HCT116 (cell line): ENCODE measurements at regions not wholly inside any gene's neighbourhood (a gene's known extent, or its start where the extent isn't known, plus 50 kb on each side); places are given as distances from the start of the nearest gene placed in this dataset.

Source experiments
- ATAC-seq: fragments of 200-7000 bp; cut with Tn5 transposase; 2 replicates; pipeline ENCODE4 v1.9.1; 2020; ENCODE audit warnings: mild to moderate bottlenecking, moderate library complexity
- BruUV-seq: library from RNA; stranded (reverse); fragments of 400-500 nt; replicated peaks from 2 replicates; lab custom pipeline; 2021; lab: Mats Ljungman, UMichigan
- CTCF ChIA-PET: fragments of 300-600 bp; sonication (Branson Sonifier 250); formaldehyde crosslinking; loops from one replicate; lab custom pipeline; 2021; ENCODE audit warnings: antibody characterized with exemption; lab: Charles Lee
- POLR2A ChIA-PET: fragments of 300-600, 350-600 bp; sonication (Branson Sonifier 250); formaldehyde crosslinking; loops from one replicate; lab custom pipeline; 2021; ENCODE audit warnings: antibody characterized with exemption; lab: Charles Lee
- RAD21 ChIA-PET, 2 experiments: fragments of 300-600 bp; sonication (Branson Sonifier 250); formaldehyde crosslinking; loops; one replicate each; lab custom pipeline; 2023; ENCODE audit warnings: low total read pairs in 2 of 2; ENCODE audit not compliant: uncharacterized antibody in 2 of 2, unreplicated experiment in 2 of 2, low non-redundant PET in 1 of 2; lab: Charles Lee
- DNase-seq: peaks from one replicate; pipeline ENCODE4 v3.0.0-alpha.2; 2010; ENCODE audit warnings: low read depth, low spot score
- H2AFZ ChIP-seq: fragments of 200-600 bp; shearing (Covaris generic), sonication (generic); 2 replicates; pipeline ENCODE4 v1.6.1; 2017; ENCODE audit warnings: low read depth, mixed run types, mixed read lengths, antibody characterized with exemption, low read length; ENCODE audit not compliant: poor library complexity, severe bottlenecking
- H3K27ac ChIP-seq: 2 replicates; pipeline ENCODE4 v1.5.1; 2012; ENCODE audit warnings: low read depth, low read length
- H3K27me3 ChIP-seq: fragments of 200-600 bp; sonication (generic); 2 replicates; pipeline ENCODE4 v1.6.1; 2016; ENCODE audit warnings: mixed run types, low read length, mixed read lengths; ENCODE audit not compliant: insufficient read depth
- H3K36me3 ChIP-seq, 2 experiments: fragments of 200-500 bp in 1 of 2; fragments of 200-600 bp in 1 of 2; sonication (Bioruptor generic) in 1 of 2; sonication (generic) in 1 of 2; 2 replicates each; pipeline versions ENCODE4 v1.5.1 to v1.6.1; 2014 to 2016; ENCODE audit warnings: low read length in 2 of 2, inconsistent platforms in 1 of 2, mixed read lengths in 1 of 2, mixed run types in 1 of 2; ENCODE audit not compliant: insufficient read depth in 2 of 2, control insufficient read depth in 1 of 2
- H3K4me1 ChIP-seq, 2 experiments: fragments of 200-600 bp in 1 of 2; sonication (generic) in 1 of 2; 2 replicates each; pipeline versions ENCODE4 v1.5.1 to v1.6.1; 2012 to 2017; ENCODE audit warnings: low read length in 2 of 2, inconsistent platforms in 1 of 2, mild to moderate bottlenecking in 1 of 2, mixed read lengths in 1 of 2, mixed run types in 1 of 2, moderate library complexity in 1 of 2; ENCODE audit not compliant: insufficient read depth in 2 of 2, control insufficient read depth in 1 of 2
- H3K4me2 ChIP-seq: fragments of 200-600 bp; sonication (generic); 2 replicates; pipeline ENCODE4 v1.6.1; 2017; ENCODE audit warnings: mixed run types, low read length, mixed read lengths
- H3K4me3 ChIP-seq, 2 experiments: fragments of 200-600 bp in 1 of 2; sonication (generic) in 1 of 2; replicated peaks in 1 of 2; 2 replicates each; pipeline ENCODE4 v1.5.1; 2011 to 2016; ENCODE audit warnings: low read length in 2 of 2, control low read depth in 1 of 2, low read depth in 1 of 2, mild to moderate bottlenecking in 1 of 2, mixed read lengths in 1 of 2, mixed run types in 1 of 2
- H3K79me2 ChIP-seq: fragments of 200-600 bp; sonication (generic); 2 replicates; pipeline ENCODE4 v1.6.1; 2017; ENCODE audit warnings: mild to moderate bottlenecking, mixed run types, low read length, moderate library complexity, mixed read lengths; ENCODE audit not compliant: insufficient read depth
- H3K9ac ChIP-seq: fragments of 200-600 bp; sonication (generic); 2 replicates; pipeline ENCODE4 v1.6.1; 2016; ENCODE audit warnings: low read length, mixed read lengths
- H3K9me2 ChIP-seq: fragments of 200-600 bp; sonication (generic), shearing (Covaris generic); 2 replicates; pipeline ENCODE4 v1.6.1; 2017; ENCODE audit warnings: mixed run types, mild to moderate bottlenecking, moderate library complexity; ENCODE audit not compliant: insufficient read depth
- H3K9me3 ChIP-seq, 2 experiments: fragments of 200-500 bp in 1 of 2; fragments of 200-600 bp in 1 of 2; sonication (Bioruptor generic) in 1 of 2; sonication (generic) in 1 of 2; 2 replicates each; pipeline ENCODE4 v1.6.1; 2014 to 2017; ENCODE audit warnings: low read length in 2 of 2, mixed read lengths in 2 of 2, inconsistent platforms in 1 of 2, low read depth in 1 of 2, mild to moderate bottlenecking in 1 of 2, mixed run types in 1 of 2, moderate library complexity in 1 of 2; ENCODE audit not compliant: control insufficient read depth in 1 of 2, insufficient read depth in 1 of 2
- H4K20me1 ChIP-seq: fragments of 200-600 bp; sonication (generic), shearing (Covaris generic); 2 replicates; pipeline ENCODE4 v1.6.1; 2017; ENCODE audit warnings: mixed run types, mild to moderate bottlenecking, moderate library complexity; ENCODE audit not compliant: insufficient read depth
- CEBPB ChIP-seq: IDR thresholded peaks from 2 replicates; pipeline ENCODE4 v1.6.1; 2012; ENCODE audit warnings: low read depth
- CTCF ChIP-seq, 3 experiments: fragments of 200-600 bp in 1 of 3; sonication (generic) in 1 of 3; IDR thresholded peaks in 2 of 3; conservative IDR thresholded peaks in 1 of 3; 2 replicates each; pipeline ENCODE4 v1.5.1; 2012 to 2017; ENCODE audit warnings: low read depth in 2 of 3, low read length in 2 of 3, antibody characterized with exemption in 1 of 3, borderline replicate concordance in 1 of 3, control low read depth in 1 of 3, mild to moderate bottlenecking in 1 of 3, mixed read lengths in 1 of 3, mixed run types in 1 of 3, moderate library complexity in 1 of 3; ENCODE audit not compliant: insufficient read depth in 1 of 3
- JUND ChIP-seq: IDR thresholded peaks from 2 replicates; pipeline ENCODE4 v1.6.1; 2012
- POLR2A ChIP-seq: IDR thresholded peaks from 2 replicates; pipeline ENCODE4 v1.7.0; 2011; ENCODE audit warnings: borderline replicate concordance; ENCODE audit not compliant: insufficient read depth, insufficient read length; ENCODE audit errors: extremely low read depth
- POLR2AphosphoS5 ChIP-seq: IDR thresholded peaks from 2 replicates; pipeline ENCODE4 v1.6.1; 2011; ENCODE audit warnings: mild to moderate bottlenecking, low read depth, low read length, moderate library complexity
- SP1 ChIP-seq: IDR thresholded peaks from 2 replicates; pipeline ENCODE4 v1.6.1; 2012; ENCODE audit warnings: low read depth
- SRF ChIP-seq: IDR thresholded peaks from 2 replicates; pipeline ENCODE4 v1.6.1; 2012; ENCODE audit warnings: low read depth
- YY1 ChIP-seq: IDR thresholded peaks from 2 replicates; pipeline ENCODE4 v1.6.1; 2011; ENCODE audit warnings: low read length, low read depth, moderate library complexity, mild to moderate bottlenecking; ENCODE audit not compliant: insufficient replicate concordance; ENCODE audit errors: extremely low read depth
- ZNF274 ChIP-seq: fragments of 200-500 bp; sonication (Bioruptor generic); IDR thresholded peaks from 2 replicates; pipeline ENCODE4 v1.6.1; 2014; ENCODE audit warnings: mild to moderate bottlenecking, low read depth, low read length, inconsistent platforms
- intact Hi-C: fragments of 100-400 bp; cut with micrococcal nuclease; formaldehyde crosslinking; loops from 2 replicates; pipeline ENCODE4 v1.10.0; 2022
- TF ChIP-seq, protein P1 (sequence below): IDR thresholded peaks from 2 replicates; pipeline ENCODE4 v1.6.1; 2011; ENCODE audit warnings: mild to moderate bottlenecking, low read length, moderate library complexity; ENCODE audit not compliant: insufficient replicate concordance; ENCODE audit errors: extremely low read depth

DNA sequence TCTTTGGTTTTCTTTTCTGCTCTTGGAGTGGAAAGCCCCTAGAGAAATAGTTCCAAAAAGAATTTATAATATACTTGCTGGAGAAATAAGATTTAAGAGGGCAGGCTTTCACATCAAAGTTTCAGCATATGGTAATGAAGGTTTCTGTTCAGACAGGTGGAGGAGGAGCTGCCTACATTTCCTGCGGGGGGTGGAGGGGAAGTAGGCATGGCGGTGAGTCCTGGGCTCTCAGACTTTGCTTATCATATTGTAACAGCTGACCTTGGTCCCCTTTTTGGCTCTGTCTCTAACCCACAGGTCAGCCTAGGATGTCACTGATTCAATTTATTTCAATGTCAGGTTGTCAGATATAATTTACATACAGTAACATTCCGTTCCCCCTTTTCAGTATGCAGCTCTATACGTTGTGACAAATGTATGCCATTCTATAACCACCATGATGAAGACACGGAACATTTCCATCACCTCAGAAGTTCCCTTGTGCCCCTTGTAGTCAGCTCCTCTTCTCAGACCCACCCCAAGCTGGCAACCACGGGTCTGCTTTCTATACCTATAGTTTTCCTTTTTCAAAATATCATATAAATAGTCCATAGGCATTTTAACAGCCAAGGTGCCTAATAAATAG is 77.6 kb upstream of the GGTLC1 start (continued):
- TF ChIP-seq CTCF (IDR thresholded peaks at IDR 0.05 in 2 of 3, conservative IDR thresholded peaks at IDR 0.05 in 1 of 3; ENCODE audit: borderline replicate concordance in 1 of 3, insufficient read depth in 1 of 3, low read depth in 2 of 3, low read length in 2 of 3) (no peak), POLR2A (no peak)

DNA sequence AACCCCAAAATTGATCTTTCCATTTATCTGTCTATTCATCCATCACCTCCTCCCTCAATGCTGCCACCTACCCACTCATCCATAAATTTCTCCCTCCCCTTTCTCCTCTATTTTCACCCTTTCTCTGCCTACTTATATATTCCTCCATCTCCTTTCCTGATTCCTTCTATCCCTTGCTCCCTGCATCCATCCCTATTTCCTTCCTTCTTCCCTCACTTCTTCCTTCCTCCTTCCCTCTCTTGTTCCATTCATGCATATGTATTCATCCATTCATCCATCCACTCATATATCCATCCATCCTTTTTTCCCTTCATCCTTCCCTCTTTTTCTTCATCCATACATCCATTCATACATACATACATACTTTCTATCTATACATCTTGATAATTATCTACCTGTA is 76.3 kb upstream of the GGTLC1 start:
- H3K4me2 ChIP-seq: no peak overlapping the region
- intact Hi-C loops: no loop called here
- H4K20me1 ChIP-seq: no peaks in the 10 kb centered on the region
- H3K9me3 ChIP-seq: no peaks in the 10 kb centered on the region
- H3K27me3 ChIP-seq: no peaks in the 10 kb centered on the region
- H3K4me1 ChIP-seq: no peaks in the 10 kb centered on the region
- POLR2A ChIA-PET: no interaction called here
- no peak overlapping the region for H3K9ac ChIP-seq
- no peak overlapping the region for H2AFZ ChIP-seq
- RAD21 ChIA-PET: no interaction called here
- ATAC-seq: no peak
- H3K79me2 ChIP-seq: no peaks in the 10 kb centered on the region
- no peaks in the 10 kb centered on the region for H3K9me2 ChIP-seq
- DNase-seq: no peak
- no TSS peak for BruUV-seq
- CTCF ChIA-PET: no interaction called here
- H3K4me3 ChIP-seq: no peak overlapping the region
- H3K36me3 ChIP-seq: no peaks in the 10 kb centered on the region
- TF ChIP-seq SRF (no peak), CTCF (IDR thresholded peaks at IDR 0.05 in 2 of 3, conservative IDR thresholded peaks at IDR 0.05 in 1 of 3; ENCODE audit: borderline replicate concordance in 1 of 3, insufficient read depth in 1 of 3, low read depth in 2 of 3, low read length in 2 of 3) (no peak), SP1 (no peak), ZNF274 (no peak), POLR2AphosphoS5 (no peak), POLR2A (no peak), CEBPB (no peak), YY1 (no peak), JUND (no peak)
- TF ChIP-seq, protein P1, sequence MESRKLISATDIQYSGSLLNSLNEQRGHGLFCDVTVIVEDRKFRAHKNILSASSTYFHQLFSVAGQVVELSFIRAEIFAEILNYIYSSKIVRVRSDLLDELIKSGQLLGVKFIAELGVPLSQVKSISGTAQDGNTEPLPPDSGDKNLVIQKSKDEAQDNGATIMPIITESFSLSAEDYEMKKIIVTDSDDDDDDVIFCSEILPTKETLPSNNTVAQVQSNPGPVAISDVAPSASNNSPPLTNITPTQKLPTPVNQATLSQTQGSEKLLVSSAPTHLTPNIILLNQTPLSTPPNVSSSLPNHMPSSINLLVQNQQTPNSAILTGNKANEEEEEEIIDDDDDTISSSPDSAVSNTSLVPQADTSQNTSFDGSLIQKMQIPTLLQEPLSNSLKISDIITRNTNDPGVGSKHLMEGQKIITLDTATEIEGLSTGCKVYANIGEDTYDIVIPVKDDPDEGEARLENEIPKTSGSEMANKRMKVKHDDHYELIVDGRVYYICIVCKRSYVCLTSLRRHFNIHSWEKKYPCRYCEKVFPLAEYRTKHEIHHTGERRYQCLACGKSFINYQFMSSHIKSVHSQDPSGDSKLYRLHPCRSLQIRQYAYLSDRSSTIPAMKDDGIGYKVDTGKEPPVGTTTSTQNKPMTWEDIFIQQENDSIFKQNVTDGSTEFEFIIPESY: no peak
- H3K27ac ChIP-seq: no peak overlapping the region
